DOHH2 (cell line): ENCODE measurements at regions not wholly inside any gene's neighbourhood (a gene's known extent, or its start where the extent isn't known, plus 50 kb on each side); places are given as distances from the start of the nearest gene placed in this dataset.

Experiments
- CTCF ChIP-seq: fragments of 200-600 bp; sonication (generic); IDR thresholded peaks from one replicate; pipeline ENCODE4 v1.5.1; 2014; ENCODE audit warnings: antibody characterized with exemption, mild to moderate bottlenecking, low read depth, low read length; ENCODE audit not compliant: poor library complexity, severe bottlenecking
- EZH2phosphoT487 ChIP-seq: fragments of 200-600 bp; sonication (generic); IDR thresholded peaks from 2 replicates; pipeline ENCODE4 v1.6.1; 2017; ENCODE audit warnings: borderline replicate concordance, mild to moderate bottlenecking, antibody characterized with exemption, low read length, moderate library complexity, mixed read lengths

GRCh38 chr9:11148189-11148588 lies 535.4 kb upstream of the PTPRD start:
- no peak for TF ChIP-seq CTCF
- TF ChIP-seq EZH2phosphoT487 = no peak
